ENCODE measurements at regions not wholly inside any gene's neighbourhood (a gene's known extent, or its start where the extent isn't known, plus 50 kb on each side); places are given as distances from the start of the nearest gene placed in this dataset.

DNA sequence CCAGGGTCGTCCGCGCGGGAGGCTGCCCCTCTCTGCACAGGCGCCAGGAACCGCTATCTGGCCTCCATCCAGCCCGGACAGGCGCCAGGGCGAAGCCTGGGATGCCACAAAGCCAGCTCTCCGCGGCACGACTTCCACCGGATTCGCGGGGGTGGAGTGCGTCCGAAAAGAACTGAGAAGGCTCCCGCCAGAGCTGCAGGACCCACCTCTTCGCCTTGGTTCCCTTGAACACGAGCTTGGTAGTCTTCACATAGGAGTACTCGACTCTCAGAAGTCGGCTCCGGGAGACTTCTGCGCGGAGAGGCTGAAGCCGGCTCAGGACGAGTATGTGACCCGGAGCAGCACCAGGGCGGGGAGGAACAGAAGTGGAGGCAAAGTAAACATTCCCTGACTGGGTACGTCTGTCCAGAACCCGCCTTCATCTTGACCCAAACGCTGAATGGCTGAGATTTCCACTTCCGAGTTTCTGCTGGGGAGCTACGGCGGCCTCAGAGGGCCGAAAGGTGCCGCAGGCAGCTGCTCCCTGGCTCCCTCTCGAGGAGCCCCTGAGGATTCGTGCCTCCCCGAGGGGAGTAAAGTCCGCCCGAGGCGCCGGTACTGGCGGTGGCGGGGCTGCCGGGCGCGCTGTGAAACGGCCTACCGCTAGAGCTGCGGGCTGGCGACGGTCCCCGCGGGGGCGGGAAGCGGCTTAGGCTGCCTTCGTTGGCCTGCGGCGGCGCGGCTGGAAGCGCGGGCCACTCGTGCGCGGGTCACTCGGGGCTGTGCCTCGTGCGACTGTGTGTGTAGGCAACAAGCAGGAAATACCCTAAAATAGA lies 2654.9 kb upstream of the DEFB115 start (continued):
- TF ChIP-seq STAG1 (CRISPR knock-in tag; IDR thresholded peaks at IDR 0.05) (peak; percentile 42), ZFP41 (CRISPR knock-in tag; IDR thresholded peaks at IDR 0.05; ENCODE audit: borderline replicate concordance) (peak; percentile 71; the same call in 1 of the 2 replicates), ZNF501 (CRISPR knock-in tag; IDR thresholded peaks at IDR 0.05) (peak; percentile 100), NR2C2 (CRISPR knock-in tag; IDR thresholded peaks at IDR 0.05; ENCODE audit: borderline replicate concordance) (peak; percentile 98), HIVEP1 (CRISPR knock-in tag; IDR thresholded peaks at IDR 0.05) (0 out of 2 replicates have a peak, but pooled peaks have one; percentile 53), ZNF556 (CRISPR knock-in tag; IDR thresholded peaks at IDR 0.05; ENCODE audit: borderline replicate concordance) (peak; percentile 95), ZNF552 (CRISPR knock-in tag; IDR thresholded peaks at IDR 0.05; ENCODE audit: borderline replicate concordance) (peak; percentile 23; the same call in 1 of the 2 replicates), KDM4B (CRISPR knock-in tag; IDR thresholded peaks at IDR 0.05) (peak; percentile 99), ZNF232 (CRISPR knock-in tag; IDR thresholded peaks at IDR 0.05; ENCODE audit: borderline replicate concordance) (peak; percentile 42), ZNF761 (CRISPR knock-in tag; conservative IDR thresholded peaks at IDR 0.05) (peak; percentile 87)
- TF ChIP-seq, protein P1, sequence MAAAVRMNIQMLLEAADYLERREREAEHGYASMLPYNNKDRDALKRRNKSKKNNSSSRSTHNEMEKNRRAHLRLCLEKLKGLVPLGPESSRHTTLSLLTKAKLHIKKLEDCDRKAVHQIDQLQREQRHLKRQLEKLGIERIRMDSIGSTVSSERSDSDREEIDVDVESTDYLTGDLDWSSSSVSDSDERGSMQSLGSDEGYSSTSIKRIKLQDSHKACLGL (CRISPR knock-in tag; IDR thresholded peaks at IDR 0.05), result peak; percentile 12
- TF ChIP-seq, protein P2, sequence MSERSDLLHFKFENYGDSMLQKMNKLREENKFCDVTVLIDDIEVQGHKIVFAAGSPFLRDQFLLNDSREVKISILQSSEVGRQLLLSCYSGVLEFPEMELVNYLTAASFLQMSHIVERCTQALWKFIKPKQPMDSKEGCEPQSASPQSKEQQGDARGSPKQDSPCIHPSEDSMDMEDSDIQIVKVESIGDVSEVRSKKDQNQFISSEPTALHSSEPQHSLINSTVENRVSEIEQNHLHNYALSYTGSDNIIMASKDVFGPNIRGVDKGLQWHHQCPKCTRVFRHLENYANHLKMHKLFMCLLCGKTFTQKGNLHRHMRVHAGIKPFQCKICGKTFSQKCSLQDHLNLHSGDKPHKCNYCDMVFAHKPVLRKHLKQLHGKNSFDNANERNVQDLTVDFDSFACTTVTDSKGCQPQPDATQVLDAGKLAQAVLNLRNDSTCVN (CRISPR knock-in tag; IDR thresholded peaks at IDR 0.05; ENCODE audit: borderline replicate concordance), result peak; percentile 79
- TF ChIP-seq, protein P3, sequence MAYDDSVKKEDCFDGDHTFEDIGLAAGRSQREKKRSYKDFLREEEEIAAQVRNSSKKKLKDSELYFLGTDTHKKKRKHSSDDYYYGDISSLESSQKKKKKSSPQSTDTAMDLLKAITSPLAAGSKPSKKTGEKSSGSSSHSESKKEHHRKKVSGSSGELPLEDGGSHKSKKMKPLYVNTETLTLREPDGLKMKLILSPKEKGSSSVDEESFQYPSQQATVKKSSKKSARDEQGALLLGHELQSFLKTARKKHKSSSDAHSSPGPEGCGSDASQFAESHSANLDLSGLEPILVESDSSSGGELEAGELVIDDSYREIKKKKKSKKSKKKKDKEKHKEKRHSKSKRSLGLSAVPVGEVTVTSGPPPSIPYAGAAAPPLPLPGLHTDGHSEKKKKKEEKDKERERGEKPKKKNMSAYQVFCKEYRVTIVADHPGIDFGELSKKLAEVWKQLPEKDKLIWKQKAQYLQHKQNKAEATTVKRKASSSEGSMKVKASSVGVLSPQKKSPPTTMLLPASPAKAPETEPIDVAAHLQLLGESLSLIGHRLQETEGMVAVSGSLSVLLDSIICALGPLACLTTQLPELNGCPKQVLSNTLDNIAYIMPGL (CRISPR knock-in tag; IDR thresholded peaks at IDR 0.05; ENCODE audit: borderline replicate concordance in 1 of 2, low read depth in 1 of 2), result peak; percentile 98
- TF ChIP-seq, protein P4, sequence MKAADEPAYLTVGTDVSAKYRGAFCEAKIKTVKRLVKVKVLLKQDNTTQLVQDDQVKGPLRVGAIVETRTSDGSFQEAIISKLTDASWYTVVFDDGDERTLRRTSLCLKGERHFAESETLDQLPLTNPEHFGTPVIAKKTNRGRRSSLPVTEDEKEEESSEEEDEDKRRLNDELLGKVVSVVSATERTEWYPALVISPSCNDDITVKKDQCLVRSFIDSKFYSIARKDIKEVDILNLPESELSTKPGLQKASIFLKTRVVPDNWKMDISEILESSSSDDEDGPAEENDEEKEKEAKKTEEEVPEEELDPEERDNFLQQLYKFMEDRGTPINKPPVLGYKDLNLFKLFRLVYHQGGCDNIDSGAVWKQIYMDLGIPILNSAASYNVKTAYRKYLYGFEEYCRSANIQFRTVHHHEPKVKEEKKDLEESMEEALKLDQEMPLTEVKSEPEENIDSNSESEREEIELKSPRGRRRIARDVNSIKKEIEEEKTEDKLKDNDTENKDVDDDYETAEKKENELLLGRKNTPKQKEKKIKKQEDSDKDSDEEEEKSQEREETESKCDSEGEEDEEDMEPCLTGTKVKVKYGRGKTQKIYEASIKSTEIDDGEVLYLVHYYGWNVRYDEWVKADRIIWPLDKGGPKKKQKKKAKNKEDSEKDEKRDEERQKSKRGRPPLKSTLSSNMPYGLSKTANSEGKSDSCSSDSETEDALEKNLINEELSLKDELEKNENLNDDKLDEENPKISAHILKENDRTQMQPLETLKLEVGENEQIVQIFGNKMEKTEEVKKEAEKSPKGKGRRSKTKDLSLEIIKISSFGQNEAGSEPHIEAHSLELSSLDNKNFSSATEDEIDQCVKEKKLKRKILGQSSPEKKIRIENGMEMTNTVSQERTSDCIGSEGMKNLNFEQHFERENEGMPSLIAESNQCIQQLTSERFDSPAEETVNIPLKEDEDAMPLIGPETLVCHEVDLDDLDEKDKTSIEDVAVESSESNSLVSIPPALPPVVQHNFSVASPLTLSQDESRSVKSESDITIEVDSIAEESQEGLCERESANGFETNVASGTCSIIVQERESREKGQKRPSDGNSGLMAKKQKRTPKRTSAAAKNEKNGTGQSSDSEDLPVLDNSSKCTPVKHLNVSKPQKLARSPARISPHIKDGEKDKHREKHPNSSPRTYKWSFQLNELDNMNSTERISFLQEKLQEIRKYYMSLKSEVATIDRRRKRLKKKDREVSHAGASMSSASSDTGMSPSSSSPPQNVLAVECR (CRISPR knock-in tag; IDR thresholded peaks at IDR 0.05; ENCODE audit: borderline replicate concordance), result peak; percentile 94
- TF ChIP-seq, protein P5, sequence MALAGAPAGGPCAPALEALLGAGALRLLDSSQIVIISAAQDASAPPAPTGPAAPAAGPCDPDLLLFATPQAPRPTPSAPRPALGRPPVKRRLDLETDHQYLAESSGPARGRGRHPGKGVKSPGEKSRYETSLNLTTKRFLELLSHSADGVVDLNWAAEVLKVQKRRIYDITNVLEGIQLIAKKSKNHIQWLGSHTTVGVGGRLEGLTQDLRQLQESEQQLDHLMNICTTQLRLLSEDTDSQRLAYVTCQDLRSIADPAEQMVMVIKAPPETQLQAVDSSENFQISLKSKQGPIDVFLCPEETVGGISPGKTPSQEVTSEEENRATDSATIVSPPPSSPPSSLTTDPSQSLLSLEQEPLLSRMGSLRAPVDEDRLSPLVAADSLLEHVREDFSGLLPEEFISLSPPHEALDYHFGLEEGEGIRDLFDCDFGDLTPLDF (CRISPR knock-in tag; IDR thresholded peaks at IDR 0.05), result peak; percentile 80
- TF ChIP-seq, protein P6, sequence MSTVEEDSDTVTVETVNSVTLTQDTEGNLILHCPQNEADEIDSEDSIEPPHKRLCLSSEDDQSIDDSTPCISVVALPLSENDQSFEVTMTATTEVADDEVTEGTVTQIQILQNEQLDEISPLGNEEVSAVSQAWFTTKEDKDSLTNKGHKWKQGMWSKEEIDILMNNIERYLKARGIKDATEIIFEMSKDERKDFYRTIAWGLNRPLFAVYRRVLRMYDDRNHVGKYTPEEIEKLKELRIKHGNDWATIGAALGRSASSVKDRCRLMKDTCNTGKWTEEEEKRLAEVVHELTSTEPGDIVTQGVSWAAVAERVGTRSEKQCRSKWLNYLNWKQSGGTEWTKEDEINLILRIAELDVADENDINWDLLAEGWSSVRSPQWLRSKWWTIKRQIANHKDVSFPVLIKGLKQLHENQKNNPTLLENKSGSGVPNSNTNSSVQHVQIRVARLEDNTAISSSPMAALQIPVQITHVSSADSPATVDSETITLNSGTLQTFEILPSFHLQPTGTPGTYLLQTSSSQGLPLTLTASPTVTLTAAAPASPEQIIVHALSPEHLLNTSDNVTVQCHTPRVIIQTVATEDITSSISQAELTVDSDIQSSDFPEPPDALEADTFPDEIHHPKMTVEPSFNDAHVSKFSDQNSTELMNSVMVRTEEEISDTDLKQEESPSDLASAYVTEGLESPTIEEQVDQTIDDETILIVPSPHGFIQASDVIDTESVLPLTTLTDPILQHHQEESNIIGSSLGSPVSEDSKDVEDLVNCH (CRISPR knock-in tag; IDR thresholded peaks at IDR 0.05), result 0 out of 2 replicates have a peak, but pooled peaks have one; percentile 11

Measured in HepG2 (cell line).